H1 (cell line): ENCODE measurements at regions not wholly inside any gene's neighbourhood (a gene's known extent, or its start where the extent isn't known, plus 50 kb on each side); places are given as distances from the start of the nearest gene placed in this dataset.

Experiments used
- NRF1 ChIP-seq: IDR thresholded peaks from 2 replicates; pipeline ENCODE4 v1.6.1; 2011; ENCODE audit warnings: mild to moderate bottlenecking, low read depth, low read length, improper control_type of control experiment
- TF ChIP-seq, protein P1 (sequence below): fragments of 300-600 bp; sonication (generic); IDR thresholded peaks from 2 replicates; pipeline ENCODE4 v1.7.1; 2012; ENCODE audit warnings: low read length, moderate library complexity, mild to moderate bottlenecking, inconsistent platforms; ENCODE audit not compliant: insufficient replicate concordance
- TF ChIP-seq, protein P2 (sequence below), 3 experiments: IDR thresholded peaks; 1 replicate in 2 of 3; 2 replicates in 1 of 3; pipeline versions ENCODE4 v1.5.1 to v1.6.1; 2011; ENCODE audit warnings: low read length in 3 of 3, mild to moderate bottlenecking in 3 of 3, inconsistent platforms in 2 of 3, low read depth in 1 of 3, moderate library complexity in 1 of 3; ENCODE audit not compliant: insufficient read depth in 1 of 3; ENCODE audit errors: control extremely low read depth in 1 of 3

DNA sequence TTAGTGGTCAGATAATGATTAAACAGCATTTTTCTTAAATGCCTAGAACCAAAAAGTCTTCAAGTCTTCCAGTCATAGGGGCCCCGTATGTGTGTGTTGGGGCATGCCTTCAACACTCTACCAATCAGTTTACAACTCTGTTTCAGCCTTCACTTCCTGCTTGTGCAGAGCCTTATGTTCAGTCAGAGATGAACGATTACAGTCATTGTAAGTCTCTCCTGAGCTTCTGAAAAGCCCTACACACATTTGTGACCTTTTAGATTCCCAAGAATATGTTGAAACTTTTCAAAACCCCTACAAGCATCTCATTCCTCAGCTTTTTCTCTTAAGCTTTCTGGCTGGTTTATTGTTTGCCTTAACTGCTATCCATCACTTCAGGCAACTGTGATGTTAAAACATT lies 591.2 kb downstream of the ZNF674 start (continued):
- TF ChIP-seq, protein P1, sequence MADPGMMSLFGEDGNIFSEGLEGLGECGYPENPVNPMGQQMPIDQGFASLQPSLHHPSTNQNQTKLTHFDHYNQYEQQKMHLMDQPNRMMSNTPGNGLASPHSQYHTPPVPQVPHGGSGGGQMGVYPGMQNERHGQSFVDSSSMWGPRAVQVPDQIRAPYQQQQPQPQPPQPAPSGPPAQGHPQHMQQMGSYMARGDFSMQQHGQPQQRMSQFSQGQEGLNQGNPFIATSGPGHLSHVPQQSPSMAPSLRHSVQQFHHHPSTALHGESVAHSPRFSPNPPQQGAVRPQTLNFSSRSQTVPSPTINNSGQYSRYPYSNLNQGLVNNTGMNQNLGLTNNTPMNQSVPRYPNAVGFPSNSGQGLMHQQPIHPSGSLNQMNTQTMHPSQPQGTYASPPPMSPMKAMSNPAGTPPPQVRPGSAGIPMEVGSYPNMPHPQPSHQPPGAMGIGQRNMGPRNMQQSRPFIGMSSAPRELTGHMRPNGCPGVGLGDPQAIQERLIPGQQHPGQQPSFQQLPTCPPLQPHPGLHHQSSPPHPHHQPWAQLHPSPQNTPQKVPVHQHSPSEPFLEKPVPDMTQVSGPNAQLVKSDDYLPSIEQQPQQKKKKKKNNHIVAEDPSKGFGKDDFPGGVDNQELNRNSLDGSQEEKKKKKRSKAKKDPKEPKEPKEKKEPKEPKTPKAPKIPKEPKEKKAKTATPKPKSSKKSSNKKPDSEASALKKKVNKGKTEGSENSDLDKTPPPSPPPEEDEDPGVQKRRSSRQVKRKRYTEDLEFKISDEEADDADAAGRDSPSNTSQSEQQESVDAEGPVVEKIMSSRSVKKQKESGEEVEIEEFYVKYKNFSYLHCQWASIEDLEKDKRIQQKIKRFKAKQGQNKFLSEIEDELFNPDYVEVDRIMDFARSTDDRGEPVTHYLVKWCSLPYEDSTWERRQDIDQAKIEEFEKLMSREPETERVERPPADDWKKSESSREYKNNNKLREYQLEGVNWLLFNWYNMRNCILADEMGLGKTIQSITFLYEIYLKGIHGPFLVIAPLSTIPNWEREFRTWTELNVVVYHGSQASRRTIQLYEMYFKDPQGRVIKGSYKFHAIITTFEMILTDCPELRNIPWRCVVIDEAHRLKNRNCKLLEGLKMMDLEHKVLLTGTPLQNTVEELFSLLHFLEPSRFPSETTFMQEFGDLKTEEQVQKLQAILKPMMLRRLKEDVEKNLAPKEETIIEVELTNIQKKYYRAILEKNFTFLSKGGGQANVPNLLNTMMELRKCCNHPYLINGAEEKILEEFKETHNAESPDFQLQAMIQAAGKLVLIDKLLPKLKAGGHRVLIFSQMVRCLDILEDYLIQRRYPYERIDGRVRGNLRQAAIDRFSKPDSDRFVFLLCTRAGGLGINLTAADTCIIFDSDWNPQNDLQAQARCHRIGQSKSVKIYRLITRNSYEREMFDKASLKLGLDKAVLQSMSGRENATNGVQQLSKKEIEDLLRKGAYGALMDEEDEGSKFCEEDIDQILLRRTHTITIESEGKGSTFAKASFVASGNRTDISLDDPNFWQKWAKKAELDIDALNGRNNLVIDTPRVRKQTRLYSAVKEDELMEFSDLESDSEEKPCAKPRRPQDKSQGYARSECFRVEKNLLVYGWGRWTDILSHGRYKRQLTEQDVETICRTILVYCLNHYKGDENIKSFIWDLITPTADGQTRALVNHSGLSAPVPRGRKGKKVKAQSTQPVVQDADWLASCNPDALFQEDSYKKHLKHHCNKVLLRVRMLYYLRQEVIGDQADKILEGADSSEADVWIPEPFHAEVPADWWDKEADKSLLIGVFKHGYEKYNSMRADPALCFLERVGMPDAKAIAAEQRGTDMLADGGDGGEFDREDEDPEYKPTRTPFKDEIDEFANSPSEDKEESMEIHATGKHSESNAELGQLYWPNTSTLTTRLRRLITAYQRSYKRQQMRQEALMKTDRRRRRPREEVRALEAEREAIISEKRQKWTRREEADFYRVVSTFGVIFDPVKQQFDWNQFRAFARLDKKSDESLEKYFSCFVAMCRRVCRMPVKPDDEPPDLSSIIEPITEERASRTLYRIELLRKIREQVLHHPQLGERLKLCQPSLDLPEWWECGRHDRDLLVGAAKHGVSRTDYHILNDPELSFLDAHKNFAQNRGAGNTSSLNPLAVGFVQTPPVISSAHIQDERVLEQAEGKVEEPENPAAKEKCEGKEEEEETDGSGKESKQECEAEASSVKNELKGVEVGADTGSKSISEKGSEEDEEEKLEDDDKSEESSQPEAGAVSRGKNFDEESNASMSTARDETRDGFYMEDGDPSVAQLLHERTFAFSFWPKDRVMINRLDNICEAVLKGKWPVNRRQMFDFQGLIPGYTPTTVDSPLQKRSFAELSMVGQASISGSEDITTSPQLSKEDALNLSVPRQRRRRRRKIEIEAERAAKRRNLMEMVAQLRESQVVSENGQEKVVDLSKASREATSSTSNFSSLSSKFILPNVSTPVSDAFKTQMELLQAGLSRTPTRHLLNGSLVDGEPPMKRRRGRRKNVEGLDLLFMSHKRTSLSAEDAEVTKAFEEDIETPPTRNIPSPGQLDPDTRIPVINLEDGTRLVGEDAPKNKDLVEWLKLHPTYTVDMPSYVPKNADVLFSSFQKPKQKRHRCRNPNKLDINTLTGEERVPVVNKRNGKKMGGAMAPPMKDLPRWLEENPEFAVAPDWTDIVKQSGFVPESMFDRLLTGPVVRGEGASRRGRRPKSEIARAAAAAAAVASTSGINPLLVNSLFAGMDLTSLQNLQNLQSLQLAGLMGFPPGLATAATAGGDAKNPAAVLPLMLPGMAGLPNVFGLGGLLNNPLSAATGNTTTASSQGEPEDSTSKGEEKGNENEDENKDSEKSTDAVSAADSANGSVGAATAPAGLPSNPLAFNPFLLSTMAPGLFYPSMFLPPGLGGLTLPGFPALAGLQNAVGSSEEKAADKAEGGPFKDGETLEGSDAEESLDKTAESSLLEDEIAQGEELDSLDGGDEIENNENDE: no peak
- no peak for TF ChIP-seq NRF1
- TF ChIP-seq, protein P2, sequence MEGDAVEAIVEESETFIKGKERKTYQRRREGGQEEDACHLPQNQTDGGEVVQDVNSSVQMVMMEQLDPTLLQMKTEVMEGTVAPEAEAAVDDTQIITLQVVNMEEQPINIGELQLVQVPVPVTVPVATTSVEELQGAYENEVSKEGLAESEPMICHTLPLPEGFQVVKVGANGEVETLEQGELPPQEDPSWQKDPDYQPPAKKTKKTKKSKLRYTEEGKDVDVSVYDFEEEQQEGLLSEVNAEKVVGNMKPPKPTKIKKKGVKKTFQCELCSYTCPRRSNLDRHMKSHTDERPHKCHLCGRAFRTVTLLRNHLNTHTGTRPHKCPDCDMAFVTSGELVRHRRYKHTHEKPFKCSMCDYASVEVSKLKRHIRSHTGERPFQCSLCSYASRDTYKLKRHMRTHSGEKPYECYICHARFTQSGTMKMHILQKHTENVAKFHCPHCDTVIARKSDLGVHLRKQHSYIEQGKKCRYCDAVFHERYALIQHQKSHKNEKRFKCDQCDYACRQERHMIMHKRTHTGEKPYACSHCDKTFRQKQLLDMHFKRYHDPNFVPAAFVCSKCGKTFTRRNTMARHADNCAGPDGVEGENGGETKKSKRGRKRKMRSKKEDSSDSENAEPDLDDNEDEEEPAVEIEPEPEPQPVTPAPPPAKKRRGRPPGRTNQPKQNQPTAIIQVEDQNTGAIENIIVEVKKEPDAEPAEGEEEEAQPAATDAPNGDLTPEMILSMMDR (IDR thresholded peaks at IDR 0.05; ENCODE audit: control extremely low read depth in 1 of 3, insufficient read depth in 1 of 3, low read depth in 1 of 3, low read length in 3 of 3): no peak
- TF ChIP-seq, all 59 proteins: peak for 0
